LNCaP clone FGC (cell line): ENCODE measurements at regions not wholly inside any gene's neighbourhood (a gene's known extent, or its start where the extent isn't known, plus 50 kb on each side); places are given as distances from the start of the nearest gene placed in this dataset.

Experiments
- DNase-seq: peaks from one replicate; pipeline ENCODE4 v3.0.0-alpha.2; 2011; ENCODE audit warnings: low read depth
- H3K4me3 ChIP-seq: 2 replicates; pipeline ENCODE4 v1.5.1; 2011; ENCODE audit warnings: mild to moderate bottlenecking, low read depth, low read length, control low read depth
- CTCF ChIP-seq: IDR thresholded peaks from 2 replicates; pipeline ENCODE4 v1.5.1; 2012; ENCODE audit warnings: mild to moderate bottlenecking; ENCODE audit not compliant: control insufficient read depth, insufficient read depth; ENCODE audit errors: extremely low read depth

- H3K4me3 ChIP-seq: no peak overlapping the region
- no peak for DNase-seq
- no peak for TF ChIP-seq CTCF
Measured at GRCh38 chr15:53310709-53311108, 448.8 kb downstream of the WDR72 start.

- no peak overlapping the region for H3K4me3 ChIP-seq
- no peak for DNase-seq
- no peak for TF ChIP-seq CTCF
Measured at GRCh38 chr15:53307952-53308624, 451.4 kb downstream of the WDR72 start.

GRCh38 chr15:53305554-53305953 is 453.9 kb downstream of the WDR72 start:
- TF ChIP-seq CTCF: no peak
- DNase-seq: no peak
- no peak overlapping the region for H3K4me3 ChIP-seq

GRCh38 chr15:53305101-53305500 is 454.4 kb downstream of the WDR72 start:
- TF ChIP-seq CTCF: no peak
- no peak for DNase-seq
- H3K4me3 ChIP-seq: no peak overlapping the region

- no peak for DNase-seq
- TF ChIP-seq CTCF: no peak
- H3K4me3 ChIP-seq: no peak overlapping the region
Measured at GRCh38 chr15:53297828-53298227, 461.6 kb downstream of the WDR72 start.

- TF ChIP-seq CTCF: no peak
- no peak overlapping the region for H3K4me3 ChIP-seq
- no peak for DNase-seq
Measured at GRCh38 chr15:53296603-53297002, 462.9 kb downstream of the WDR72 start.

- no peak overlapping the region for H3K4me3 ChIP-seq
- no peak for DNase-seq
- no peak for TF ChIP-seq CTCF
Measured at GRCh38 chr15:53295574-53295973, 463.9 kb downstream of the WDR72 start.
